H1 (cell line): ENCODE measurements at regions not wholly inside any gene's neighbourhood (a gene's known extent, or its start where the extent isn't known, plus 50 kb on each side); places are given as distances from the start of the nearest gene placed in this dataset.

Source experiments
- CEBPB ChIP-seq: IDR thresholded peaks from 2 replicates; pipeline ENCODE4 v1.6.1; 2012; ENCODE audit warnings: low read depth, low read length
- EP300 ChIP-seq, 2 experiments: IDR thresholded peaks; 1 replicate in 1 of 2; 2 replicates in 1 of 2; pipeline ENCODE4 v1.6.1; 2011 to 2012; ENCODE audit warnings: low read depth in 2 of 2, low read length in 2 of 2, mild to moderate bottlenecking in 2 of 2, borderline replicate concordance in 1 of 2, inconsistent platforms in 1 of 2, moderate library complexity in 1 of 2
- MAFK ChIP-seq: IDR thresholded peaks from 2 replicates; pipeline ENCODE4 v1.6.1; 2012; ENCODE audit warnings: low read depth, mild to moderate bottlenecking, improper control_type of control experiment, low read length
- POLR2A ChIP-seq, 2 experiments: IDR thresholded peaks; 1 replicate in 1 of 2; 2 replicates in 1 of 2; pipeline ENCODE4 v1.6.1; 2011; ENCODE audit warnings: low read depth in 2 of 2, low read length in 2 of 2, mild to moderate bottlenecking in 2 of 2; ENCODE audit errors: control extremely low read depth in 1 of 2
- POLR2AphosphoS5 ChIP-seq: IDR thresholded peaks from 2 replicates; pipeline ENCODE4 v1.6.1; 2011; ENCODE audit warnings: low read depth, low read length
- RBBP5 ChIP-seq: IDR thresholded peaks from 2 replicates; pipeline ENCODE4 v1.7.1; 2012; ENCODE audit warnings: low read depth, mild to moderate bottlenecking, inconsistent platforms, low read length, moderate library complexity, borderline replicate concordance
- SP4 ChIP-seq: IDR thresholded peaks from 2 replicates; pipeline ENCODE4 v1.6.1; 2012; ENCODE audit warnings: low read length, inconsistent platforms
- TF ChIP-seq, protein P1 (sequence below), 3 experiments: IDR thresholded peaks; 1 replicate in 2 of 3; 2 replicates in 1 of 3; pipeline versions ENCODE4 v1.5.1 to v1.6.1; 2011; ENCODE audit warnings: low read length in 3 of 3, mild to moderate bottlenecking in 3 of 3, inconsistent platforms in 2 of 3, low read depth in 1 of 3, moderate library complexity in 1 of 3; ENCODE audit not compliant: insufficient read depth in 1 of 3; ENCODE audit errors: control extremely low read depth in 1 of 3

GRCh38 chrX:15938072-15938471 lies 83.5 kb upstream of the AP1S2 start:
- TF ChIP-seq POLR2AphosphoS5 = no peak
- TF ChIP-seq, protein P1, sequence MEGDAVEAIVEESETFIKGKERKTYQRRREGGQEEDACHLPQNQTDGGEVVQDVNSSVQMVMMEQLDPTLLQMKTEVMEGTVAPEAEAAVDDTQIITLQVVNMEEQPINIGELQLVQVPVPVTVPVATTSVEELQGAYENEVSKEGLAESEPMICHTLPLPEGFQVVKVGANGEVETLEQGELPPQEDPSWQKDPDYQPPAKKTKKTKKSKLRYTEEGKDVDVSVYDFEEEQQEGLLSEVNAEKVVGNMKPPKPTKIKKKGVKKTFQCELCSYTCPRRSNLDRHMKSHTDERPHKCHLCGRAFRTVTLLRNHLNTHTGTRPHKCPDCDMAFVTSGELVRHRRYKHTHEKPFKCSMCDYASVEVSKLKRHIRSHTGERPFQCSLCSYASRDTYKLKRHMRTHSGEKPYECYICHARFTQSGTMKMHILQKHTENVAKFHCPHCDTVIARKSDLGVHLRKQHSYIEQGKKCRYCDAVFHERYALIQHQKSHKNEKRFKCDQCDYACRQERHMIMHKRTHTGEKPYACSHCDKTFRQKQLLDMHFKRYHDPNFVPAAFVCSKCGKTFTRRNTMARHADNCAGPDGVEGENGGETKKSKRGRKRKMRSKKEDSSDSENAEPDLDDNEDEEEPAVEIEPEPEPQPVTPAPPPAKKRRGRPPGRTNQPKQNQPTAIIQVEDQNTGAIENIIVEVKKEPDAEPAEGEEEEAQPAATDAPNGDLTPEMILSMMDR (IDR thresholded peaks at IDR 0.05; ENCODE audit: control extremely low read depth in 1 of 3, insufficient read depth in 1 of 3, low read depth in 1 of 3, low read length in 3 of 3) = no peak
- TF ChIP-seq POLR2A (IDR thresholded peaks at IDR 0.05; ENCODE audit: control extremely low read depth in 1 of 2, low read depth in 2 of 2, low read length in 2 of 2) = no peak
- no peak for TF ChIP-seq CEBPB
- no peak for TF ChIP-seq SP4
- TF ChIP-seq MAFK = no peak
- TF ChIP-seq RBBP5 = no peak
- no peak for TF ChIP-seq EP300 (IDR thresholded peaks at IDR 0.05; ENCODE audit: borderline replicate concordance in 1 of 2, low read depth in 2 of 2, low read length in 2 of 2)
